GM10266 (cell line): ENCODE measurements at regions not wholly inside any gene's neighbourhood (a gene's known extent, or its start where the extent isn't known, plus 50 kb on each side); places are given as distances from the start of the nearest gene placed in this dataset.

Source experiments
- DNase-seq: peaks from one replicate; pipeline ENCODE4 v3.0.0; 2012; ENCODE audit errors: extremely low spot score
- TF ChIP-seq, protein P1 (sequence below): IDR thresholded peaks from 2 replicates; pipeline ENCODE4 v1.5.1; 2012; ENCODE audit warnings: mild to moderate bottlenecking, low read depth; ENCODE audit not compliant: control insufficient read depth, insufficient read depth; ENCODE audit errors: missing control alignments

DNA sequence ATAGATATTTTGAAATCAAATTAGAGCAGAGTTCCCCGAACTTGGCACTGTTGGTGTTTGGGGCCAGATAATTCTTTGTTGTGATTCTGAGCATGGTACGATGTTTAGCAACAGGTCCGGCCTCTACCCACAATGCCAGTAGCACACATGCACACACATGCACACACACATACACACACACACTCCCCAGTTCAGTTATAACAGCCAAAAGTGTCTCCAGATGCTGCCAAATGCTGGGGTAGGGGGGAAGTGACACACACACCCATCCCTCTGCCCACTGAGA, 96.8 kb upstream of the PSMD7 start:
- TF ChIP-seq, protein P1, sequence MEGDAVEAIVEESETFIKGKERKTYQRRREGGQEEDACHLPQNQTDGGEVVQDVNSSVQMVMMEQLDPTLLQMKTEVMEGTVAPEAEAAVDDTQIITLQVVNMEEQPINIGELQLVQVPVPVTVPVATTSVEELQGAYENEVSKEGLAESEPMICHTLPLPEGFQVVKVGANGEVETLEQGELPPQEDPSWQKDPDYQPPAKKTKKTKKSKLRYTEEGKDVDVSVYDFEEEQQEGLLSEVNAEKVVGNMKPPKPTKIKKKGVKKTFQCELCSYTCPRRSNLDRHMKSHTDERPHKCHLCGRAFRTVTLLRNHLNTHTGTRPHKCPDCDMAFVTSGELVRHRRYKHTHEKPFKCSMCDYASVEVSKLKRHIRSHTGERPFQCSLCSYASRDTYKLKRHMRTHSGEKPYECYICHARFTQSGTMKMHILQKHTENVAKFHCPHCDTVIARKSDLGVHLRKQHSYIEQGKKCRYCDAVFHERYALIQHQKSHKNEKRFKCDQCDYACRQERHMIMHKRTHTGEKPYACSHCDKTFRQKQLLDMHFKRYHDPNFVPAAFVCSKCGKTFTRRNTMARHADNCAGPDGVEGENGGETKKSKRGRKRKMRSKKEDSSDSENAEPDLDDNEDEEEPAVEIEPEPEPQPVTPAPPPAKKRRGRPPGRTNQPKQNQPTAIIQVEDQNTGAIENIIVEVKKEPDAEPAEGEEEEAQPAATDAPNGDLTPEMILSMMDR = no peak
- no peak for DNase-seq

DNA sequence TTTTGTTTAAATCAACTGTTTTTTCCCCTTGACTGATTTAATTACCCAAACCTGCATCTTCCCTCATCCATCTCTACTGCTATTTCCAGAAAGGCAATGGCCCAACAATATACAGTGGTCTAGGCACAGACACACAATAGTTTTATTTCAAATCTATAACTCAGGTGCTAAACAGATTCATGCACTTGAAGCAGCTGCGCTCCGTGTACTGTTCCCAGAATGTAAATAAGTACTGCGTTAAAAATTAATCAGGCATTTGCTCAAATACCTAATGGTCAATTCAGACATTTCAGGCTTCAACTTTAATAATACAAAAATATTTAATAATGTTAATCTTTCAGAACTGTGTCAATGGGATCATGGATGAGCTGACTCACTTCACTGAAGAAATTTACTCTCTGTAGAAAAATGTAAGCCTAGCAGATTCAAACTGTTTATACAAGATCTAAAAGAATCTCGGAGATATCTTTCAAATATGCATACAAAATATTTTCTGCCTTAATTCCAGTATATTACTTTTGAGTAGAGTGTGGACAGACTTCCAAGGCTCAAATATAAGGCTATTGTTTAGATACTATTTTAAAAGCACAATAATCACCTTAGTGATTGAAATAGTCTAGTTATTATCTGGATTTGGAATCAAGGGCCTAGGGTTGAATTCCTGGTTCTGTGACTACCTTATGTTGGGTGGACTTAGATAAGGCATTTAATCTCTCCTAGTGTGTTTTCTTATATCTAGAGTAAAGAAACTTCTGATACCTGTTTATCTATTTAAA, 97.4 kb upstream of the PSMD7 start:
- TF ChIP-seq, protein P1 = no peak
- DNase-seq = no peak

DNA sequence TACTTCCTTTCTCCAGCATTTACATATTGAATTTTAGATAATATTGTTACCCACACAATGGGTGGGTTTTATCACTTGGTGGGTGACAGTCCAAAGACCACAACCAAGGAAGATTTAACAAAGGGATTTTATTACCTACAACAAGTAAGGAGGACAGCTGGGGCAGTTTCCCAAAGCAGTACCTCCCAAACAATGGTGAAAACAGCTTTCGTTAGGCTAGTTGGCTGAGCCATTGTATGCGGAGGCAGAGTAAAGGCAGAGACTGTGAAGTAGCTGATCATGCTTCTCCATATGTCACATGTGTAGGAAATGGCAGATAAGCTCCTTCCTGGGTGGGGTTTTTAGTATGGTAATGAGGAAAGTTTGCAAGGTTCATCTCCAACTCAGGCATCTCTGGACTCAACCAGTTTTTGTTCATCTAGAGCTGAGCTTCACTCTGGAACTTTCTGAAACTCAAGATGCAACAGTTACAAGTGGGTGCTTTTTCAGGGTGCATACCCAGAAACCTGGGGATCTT, 104.3 kb upstream of the PSMD7 start:
- TF ChIP-seq, protein P1 = no peak
- no peak for DNase-seq

DNA sequence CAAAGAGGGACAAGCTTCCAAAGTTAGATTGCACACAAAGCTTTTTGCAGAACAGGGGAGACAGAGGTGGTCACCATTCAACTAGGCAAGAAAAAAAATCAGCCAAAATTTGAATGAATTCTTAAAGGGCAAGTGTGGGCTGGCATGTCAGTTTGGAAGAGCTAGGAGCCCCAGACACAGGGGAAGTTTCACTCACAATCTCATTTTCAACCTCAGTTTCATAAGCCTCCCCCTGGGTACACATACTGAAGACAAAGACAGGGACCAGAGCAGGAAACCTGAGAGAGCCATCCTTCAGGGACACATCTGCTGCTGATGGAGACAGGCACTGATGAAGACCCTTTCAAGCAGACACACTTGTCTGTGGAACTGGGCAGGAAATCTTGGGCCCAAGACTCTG, 106.3 kb upstream of the PSMD7 start:
- DNase-seq = no peak
- TF ChIP-seq, protein P1 = no peak

DNA sequence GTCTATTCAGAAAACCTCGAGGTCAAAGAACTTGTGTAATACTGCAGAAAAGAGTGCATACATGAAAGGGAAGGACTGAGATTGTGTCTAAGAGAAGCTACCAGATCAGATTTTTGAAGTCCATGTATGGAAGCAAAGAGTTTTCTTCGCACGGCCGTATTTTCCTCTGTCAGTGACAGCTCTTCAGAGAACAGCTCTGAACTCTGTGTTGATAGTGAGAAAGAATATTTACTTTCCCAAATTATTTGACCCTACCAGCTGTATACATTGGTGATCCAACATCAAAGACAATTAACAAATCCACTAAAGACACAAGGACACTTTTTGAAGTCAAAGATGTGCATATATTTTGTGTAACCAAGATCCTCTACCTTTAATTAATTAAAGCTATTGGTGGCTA, 107.8 kb upstream of the PSMD7 start:
- TF ChIP-seq, protein P1 = no peak
- DNase-seq = no peak

DNA sequence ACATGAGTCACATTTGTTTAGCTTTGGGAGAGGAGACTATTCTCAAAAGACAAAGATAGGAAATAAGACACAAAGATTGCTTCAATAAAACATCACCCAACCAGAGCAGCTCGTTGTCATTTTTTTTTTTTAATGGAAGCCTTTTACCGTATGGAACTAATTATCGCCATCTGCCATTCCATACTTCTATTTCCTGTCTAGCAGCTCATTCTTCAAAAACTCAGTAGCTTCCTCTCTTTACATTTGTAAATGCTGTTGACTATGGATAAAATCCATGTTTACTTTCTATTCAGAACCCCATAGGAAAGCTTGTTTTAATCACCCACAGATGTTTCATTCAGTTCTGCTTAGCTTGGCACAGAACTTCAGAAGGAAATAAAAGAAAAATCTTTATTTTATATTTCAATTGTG, 110.0 kb upstream of the PSMD7 start:
- DNase-seq = no peak
- TF ChIP-seq, protein P1 = no peak

DNA sequence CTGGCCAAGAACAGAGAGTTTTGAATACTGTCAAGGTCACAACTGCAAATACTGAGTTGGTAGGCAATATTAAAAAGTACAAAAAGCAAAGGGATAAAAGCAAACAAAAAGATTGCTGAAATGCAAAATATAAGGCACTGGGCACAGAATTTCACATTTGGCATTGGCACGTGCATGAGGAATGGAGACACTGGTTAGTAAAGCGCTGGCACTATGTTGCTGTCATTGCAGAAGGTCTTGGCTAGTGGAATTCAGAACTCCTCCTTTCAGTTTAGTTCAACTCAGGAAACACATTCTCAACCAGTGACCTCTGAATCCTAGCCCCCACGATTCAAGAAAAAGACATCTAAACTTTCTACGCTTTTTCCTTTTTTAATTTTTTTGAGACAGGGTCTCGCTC, 111.8 kb upstream of the PSMD7 start:
- TF ChIP-seq, protein P1 = no peak
- no peak for DNase-seq
